ENCODE measurements at regions not wholly inside any gene's neighbourhood (a gene's known extent, or its start where the extent isn't known, plus 50 kb on each side); places are given as distances from the start of the nearest gene placed in this dataset.

- DNase-seq (ENCODE audit: low spot score), result no peak
Measured at GRCh38 chr5:68709239-68709638, 384.6 kb upstream of the SLC30A5 start.

GRCh38 chr5:68710514-68710913 is 383.3 kb upstream of the SLC30A5 start:
- DNase-seq (ENCODE audit: low spot score), result no peak

GRCh38 chr5:68711293-68712200 is 382.3 kb upstream of the SLC30A5 start:
- no peak for DNase-seq (ENCODE audit: low spot score)

GRCh38 chr5:68714810-68715209 is 379.0 kb upstream of the SLC30A5 start:
- no peak for DNase-seq (ENCODE audit: low spot score)

- no peak for DNase-seq (ENCODE audit: low spot score)
Measured at GRCh38 chr5:68720884-68721610, 372.8 kb upstream of the SLC30A5 start.

GRCh38 chr5:68722357-68722756 is 371.5 kb upstream of the SLC30A5 start:
- DNase-seq (ENCODE audit: low spot score), result no peak

GRCh38 chr5:68725905-68726683 is 367.7 kb upstream of the SLC30A5 start:
- DNase-seq (ENCODE audit: low spot score), result no peak

GRCh38 chr5:68727931-68728330 is 365.9 kb upstream of the SLC30A5 start:
- no peak for DNase-seq (ENCODE audit: low spot score)

- no peak for DNase-seq (ENCODE audit: low spot score)
Measured at GRCh38 chr5:68729678-68730077, 364.1 kb upstream of the SLC30A5 start.

- no peak for DNase-seq (ENCODE audit: low spot score)
Measured at GRCh38 chr5:68730220-68730978, 363.4 kb upstream of the SLC30A5 start.

- no peak for DNase-seq (ENCODE audit: low spot score)
Measured at GRCh38 chr5:68730979-68731654, 362.7 kb upstream of the SLC30A5 start.

GRCh38 chr5:68732251-68732650 is 361.6 kb upstream of the SLC30A5 start:
- DNase-seq (ENCODE audit: low spot score), result no peak

- no peak for DNase-seq (ENCODE audit: low spot score)
Measured at GRCh38 chr5:68734781-68735180, 359.0 kb upstream of the SLC30A5 start.

GRCh38 chr5:68738236-68738635 is 355.6 kb upstream of the SLC30A5 start:
- no peak for DNase-seq (ENCODE audit: low spot score)

- DNase-seq (ENCODE audit: low spot score), result no peak
Measured at GRCh38 chr5:68738841-68739240, 355.0 kb upstream of the SLC30A5 start.

- no peak for DNase-seq (ENCODE audit: low spot score)
Measured at GRCh38 chr5:68739752-68740151, 354.1 kb upstream of the SLC30A5 start.

GRCh38 chr5:68740226-68740910 is 353.4 kb upstream of the SLC30A5 start:
- no peak for DNase-seq (ENCODE audit: low spot score)

GRCh38 chr5:68744206-68744605 is 349.6 kb upstream of the SLC30A5 start:
- no peak for DNase-seq (ENCODE audit: low spot score)

- no peak for DNase-seq (ENCODE audit: low spot score)
Measured at GRCh38 chr5:68745448-68745847, 348.4 kb upstream of the SLC30A5 start.

GRCh38 chr5:68746220-68746619 is 347.6 kb upstream of the SLC30A5 start:
- DNase-seq (ENCODE audit: low spot score), result no peak

Data from ecto neural progenitor cell (in vitro differentiated cells).